ENCODE measurements at regions not wholly inside any gene's neighbourhood (a gene's known extent, or its start where the extent isn't known, plus 50 kb on each side); places are given as distances from the start of the nearest gene placed in this dataset.
A peak's percentile ranks its signal among the peaks of the same experiment; 100 is the strongest.

GRCh38 chr6:43967719-43968091 is 159.5 kb downstream of the MRPL14 start:
- H3K4me1 Mint-ChIP-seq, result peaks cover 10% of the 10 kb centered on the region
- WGBS (ENCODE audit: insufficient coverage), result 94% methylated on average over 2 of the region's 3 CpGs
- H3K4me3 Mint-ChIP-seq, result no peak overlapping the region
- Histone ChIP-seq H3K79me2 (ENCODE audit: insufficient read depth, low read length) (no peaks in the 10 kb centered on the region), H3K4me2 (replicated peaks; ENCODE audit: extremely low read depth, low read length, poor library complexity, severe bottlenecking) (no peak overlapping the region), H3K9me3 (replicated peaks in 1 of 2; ENCODE audit: control insufficient read depth in 1 of 2, insufficient read depth in 1 of 2, low read length in 2 of 2) (no peaks in the 10 kb centered on the region), H3K27ac (ENCODE audit: low read depth in 1 of 2, low read length in 2 of 2) (no peak overlapping the region), H3K27me3 (ENCODE audit: control insufficient read depth in 2 of 2, insufficient read depth in 2 of 2, low read length in 2 of 2) (peaks cover 0 to 2% of the 10 kb centered on the region in 2 donors), H3K9ac (ENCODE audit: insufficient read depth, low read length, poor library complexity, severe bottlenecking) (no peak overlapping the region), H3K4me1 (ENCODE audit: control insufficient read depth in 1 of 2, insufficient read depth in 2 of 2, low read length in 2 of 2) (peaks cover 0 to 4% of the 10 kb centered on the region in 2 donors), H3K4me3 (replicated peaks in 1 of 3; ENCODE audit: low read depth in 2 of 3, low read length in 3 of 3) (no peak overlapping the region), H4K20me1 (ENCODE audit: insufficient read depth, low read length) (no peaks in the 10 kb centered on the region), H3K36me3 (replicated peaks in 1 of 2; ENCODE audit: control insufficient read depth in 1 of 2, insufficient read depth in 2 of 2, low read length in 2 of 2) (no peaks in the 10 kb centered on the region), H2AFZ (ENCODE audit: insufficient read depth, low read depth, low read length, poor library complexity, severe bottlenecking) (no peak overlapping the region)
- H3K9me3 Mint-ChIP-seq, result no peaks in the 10 kb centered on the region
- intact Hi-C loops (cut with micrococcal nuclease), result no loop called here
- no peak for DNase-seq
- TF ChIP-seq, protein P1, sequence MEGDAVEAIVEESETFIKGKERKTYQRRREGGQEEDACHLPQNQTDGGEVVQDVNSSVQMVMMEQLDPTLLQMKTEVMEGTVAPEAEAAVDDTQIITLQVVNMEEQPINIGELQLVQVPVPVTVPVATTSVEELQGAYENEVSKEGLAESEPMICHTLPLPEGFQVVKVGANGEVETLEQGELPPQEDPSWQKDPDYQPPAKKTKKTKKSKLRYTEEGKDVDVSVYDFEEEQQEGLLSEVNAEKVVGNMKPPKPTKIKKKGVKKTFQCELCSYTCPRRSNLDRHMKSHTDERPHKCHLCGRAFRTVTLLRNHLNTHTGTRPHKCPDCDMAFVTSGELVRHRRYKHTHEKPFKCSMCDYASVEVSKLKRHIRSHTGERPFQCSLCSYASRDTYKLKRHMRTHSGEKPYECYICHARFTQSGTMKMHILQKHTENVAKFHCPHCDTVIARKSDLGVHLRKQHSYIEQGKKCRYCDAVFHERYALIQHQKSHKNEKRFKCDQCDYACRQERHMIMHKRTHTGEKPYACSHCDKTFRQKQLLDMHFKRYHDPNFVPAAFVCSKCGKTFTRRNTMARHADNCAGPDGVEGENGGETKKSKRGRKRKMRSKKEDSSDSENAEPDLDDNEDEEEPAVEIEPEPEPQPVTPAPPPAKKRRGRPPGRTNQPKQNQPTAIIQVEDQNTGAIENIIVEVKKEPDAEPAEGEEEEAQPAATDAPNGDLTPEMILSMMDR (IDR thresholded peaks at IDR 0.05), result no peak
- H3K36me3 Mint-ChIP-seq, result no peaks in the 10 kb centered on the region
- H3K27me3 Mint-ChIP-seq (ENCODE audit: low read depth in 3 of 3), result peaks cover 1 to 7% (median 6%) of the 10 kb centered on the region in 3 donors
- H3K27ac Mint-ChIP-seq, result no peak overlapping the region

DNA sequence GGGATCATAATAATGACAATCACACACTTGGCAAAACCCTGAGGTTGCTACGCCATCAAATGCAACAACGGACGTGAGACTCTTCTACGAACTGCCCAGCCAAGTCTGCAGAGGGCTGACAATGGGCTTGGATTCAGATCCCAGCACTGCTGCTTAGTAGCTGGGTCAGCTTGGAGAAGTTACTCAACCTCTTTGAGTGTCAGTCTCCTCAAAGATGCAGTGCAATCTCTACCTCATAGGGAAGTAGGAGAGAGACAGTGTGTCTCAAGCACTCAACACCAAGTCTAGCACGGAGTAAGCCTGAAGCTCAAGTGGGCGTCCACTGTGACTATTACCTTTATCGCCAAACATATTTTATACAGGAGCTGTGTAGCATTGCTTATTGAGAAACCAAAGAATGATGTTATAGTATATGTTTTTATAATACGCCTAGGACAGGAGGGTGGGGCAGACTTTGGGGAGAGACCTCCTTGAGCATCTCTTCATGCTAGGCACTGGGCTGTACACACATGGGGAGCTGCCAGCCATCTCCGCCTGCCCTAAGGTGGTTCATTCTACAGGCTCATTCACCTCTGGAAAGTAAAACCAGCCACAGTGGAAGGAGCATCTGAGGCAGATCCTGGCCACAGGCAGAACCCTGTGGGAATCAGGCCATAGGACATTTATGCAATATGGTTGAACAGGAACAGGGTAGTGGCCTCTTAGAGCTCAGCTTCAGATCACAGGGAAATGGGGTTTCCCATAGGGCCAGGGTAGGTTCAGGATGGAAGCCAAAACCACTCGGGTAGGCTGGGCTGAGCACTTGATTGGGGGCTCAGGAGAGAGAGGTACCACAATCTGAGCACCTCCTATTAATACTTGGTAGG is 160.2 kb downstream of the MRPL14 start:
- Histone ChIP-seq H3K27me3 (ENCODE audit: control insufficient read depth in 2 of 2, insufficient read depth in 2 of 2, low read length in 2 of 2) (peaks cover 0 to 2% of the 10 kb centered on the region in 2 donors), H3K4me2 (replicated peaks; ENCODE audit: extremely low read depth, low read length, poor library complexity, severe bottlenecking) (no peak overlapping the region), H3K9ac (ENCODE audit: insufficient read depth, low read length, poor library complexity, severe bottlenecking) (no peak overlapping the region), H3K27ac (ENCODE audit: low read depth in 1 of 2, low read length in 2 of 2) (no peak overlapping the region), H3K9me3 (replicated peaks in 1 of 2; ENCODE audit: control insufficient read depth in 1 of 2, insufficient read depth in 1 of 2, low read length in 2 of 2) (no peaks in the 10 kb centered on the region), H3K36me3 (replicated peaks in 1 of 2; ENCODE audit: control insufficient read depth in 1 of 2, insufficient read depth in 2 of 2, low read length in 2 of 2) (no peaks in the 10 kb centered on the region), H4K20me1 (ENCODE audit: insufficient read depth, low read length) (no peaks in the 10 kb centered on the region), H2AFZ (ENCODE audit: insufficient read depth, low read depth, low read length, poor library complexity, severe bottlenecking) (no peak overlapping the region), H3K4me3 (replicated peaks in 1 of 3; ENCODE audit: low read depth in 2 of 3, low read length in 3 of 3) (no peak overlapping the region), H3K79me2 (ENCODE audit: insufficient read depth, low read length) (no peaks in the 10 kb centered on the region), H3K4me1 (ENCODE audit: control insufficient read depth in 1 of 2, insufficient read depth in 2 of 2, low read length in 2 of 2) (no peaks in the 10 kb centered on the region)
- no peak overlapping the region for H3K4me3 Mint-ChIP-seq
- intact Hi-C loops (cut with micrococcal nuclease), result no loop called here
- peaks cover 5% of the 10 kb centered on the region for H3K4me1 Mint-ChIP-seq
- no peaks in the 10 kb centered on the region for H3K36me3 Mint-ChIP-seq
- peak in 1 of 3 donors; percentile 39 for DNase-seq
- H3K27me3 Mint-ChIP-seq (ENCODE audit: low read depth in 3 of 3), result peaks cover 1 to 8% (median 6%) of the 10 kb centered on the region in 3 donors
- TF ChIP-seq, protein P1 (IDR thresholded peaks at IDR 0.05), result no peak
- no peak overlapping the region for H3K27ac Mint-ChIP-seq
- H3K9me3 Mint-ChIP-seq, result no peaks in the 10 kb centered on the region
- WGBS (ENCODE audit: insufficient coverage), result 93% methylated on average over 5 of the region's 10 CpGs

All from CD14-positive monocyte (primary cell).